Right ventricle myocardium superior (tissue), 1 donor: ENCODE measurements at regions not wholly inside any gene's neighbourhood (a gene's known extent, or its start where the extent isn't known, plus 50 kb on each side); places are given as distances from the start of the nearest gene placed in this dataset.

Experiments used
- ATAC-seq: fragments of 200-7000 bp; cut with Tn5 transposase; one replicate; pipeline ENCODE4 v1.9.1; 2020; ENCODE audit warnings: mild to moderate bottlenecking; ENCODE audit not compliant: poor library complexity
- DNase-seq: peaks from one replicate; pipeline ENCODE4 v3.0.0-alpha.2; 2020
- intact Hi-C: fragments of 100-400 bp; cut with DNase I; formaldehyde crosslinking; loops from one replicate; pipeline ENCODE4 v1.11.2; 2022
- donor health status: DM: no; HTN: yes; CAD: no; lungs with severe emphysema.

- ATAC-seq, result no peak
- intact Hi-C loops, result no loop called here
- no peak for DNase-seq
Measured at GRCh38 chr13:53848366-53848961, 819.9 kb downstream of the OLFM4 start.

- intact Hi-C loops, result no loop called here
- DNase-seq (no peak), ATAC-seq (no peak)
Measured at GRCh38 chr13:53854321-53854720, 825.7 kb downstream of the OLFM4 start.

- DNase-seq (no peak), ATAC-seq (no peak)
- intact Hi-C loops, result no loop called here
Measured at GRCh38 chr13:53856573-53857195, 828.1 kb downstream of the OLFM4 start.

DNA sequence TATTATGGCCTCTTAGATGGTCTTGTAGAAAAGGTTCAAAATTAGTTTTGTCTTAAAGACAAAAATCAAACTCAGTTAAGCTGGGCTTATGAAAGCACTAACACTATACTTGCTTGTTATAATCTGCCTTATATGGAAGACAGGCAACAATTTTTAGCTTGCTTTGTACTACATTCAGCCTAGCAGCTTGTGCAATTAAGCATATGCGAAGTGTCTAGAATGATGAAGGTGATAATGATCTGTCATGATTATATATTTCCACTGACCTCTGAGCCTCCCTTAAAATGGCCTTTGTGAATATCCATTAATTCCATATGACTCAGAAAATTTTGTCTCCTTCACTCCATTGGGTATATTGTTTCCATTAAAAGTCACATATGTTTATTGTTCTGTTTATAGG, 834.9 kb downstream of the OLFM4 start:
- intact Hi-C loops, result no loop called here
- ATAC-seq (no peak), DNase-seq (no peak)

DNA sequence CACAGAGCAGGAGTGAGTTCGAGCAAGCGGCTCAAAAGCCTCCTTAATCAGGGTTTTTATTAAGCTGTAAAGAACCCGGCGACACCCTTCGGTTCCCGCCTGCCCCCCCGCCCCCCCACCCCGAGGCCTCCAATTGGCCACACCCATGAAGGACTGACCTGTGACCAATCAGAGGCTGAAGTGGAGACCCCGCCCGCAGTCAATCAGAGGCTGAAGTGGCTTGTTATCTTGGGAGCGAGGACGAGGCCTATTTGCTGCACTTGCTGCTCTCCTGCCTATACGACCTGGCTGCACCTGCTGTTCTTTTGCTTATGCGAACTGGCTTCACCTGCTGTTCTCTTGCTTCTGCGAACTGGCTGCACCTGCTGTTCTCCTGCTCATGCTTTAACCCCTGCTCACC, 844.9 kb downstream of the OLFM4 start:
- intact Hi-C loops, result no loop called here
- ATAC-seq (no peak), DNase-seq (no peak)

GRCh38 chr13:53878861-53879260, 850.2 kb downstream of the OLFM4 start:
- DNase-seq (no peak), ATAC-seq (no peak)
- intact Hi-C loops, result no loop called here

DNA sequence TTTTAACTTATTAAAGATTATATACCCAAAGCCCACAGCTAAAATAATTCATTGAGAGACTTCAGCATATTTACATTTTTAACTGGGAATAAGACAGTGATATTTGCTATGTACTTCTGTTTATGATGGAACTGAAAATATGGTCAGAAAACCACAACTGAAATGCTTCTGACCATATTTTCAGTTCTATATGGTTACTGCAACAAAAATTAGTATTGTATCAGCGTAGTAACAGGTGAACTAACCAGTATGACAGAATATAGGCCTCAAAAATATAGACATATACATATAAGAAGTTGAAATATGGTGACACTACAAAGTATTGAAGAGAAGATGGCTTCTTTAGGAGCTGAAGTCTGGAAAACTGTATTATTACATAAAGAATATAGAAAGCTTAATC, 857.4 kb downstream of the OLFM4 start:
- intact Hi-C loops, result no loop called here
- ATAC-seq, result no peak

DNA sequence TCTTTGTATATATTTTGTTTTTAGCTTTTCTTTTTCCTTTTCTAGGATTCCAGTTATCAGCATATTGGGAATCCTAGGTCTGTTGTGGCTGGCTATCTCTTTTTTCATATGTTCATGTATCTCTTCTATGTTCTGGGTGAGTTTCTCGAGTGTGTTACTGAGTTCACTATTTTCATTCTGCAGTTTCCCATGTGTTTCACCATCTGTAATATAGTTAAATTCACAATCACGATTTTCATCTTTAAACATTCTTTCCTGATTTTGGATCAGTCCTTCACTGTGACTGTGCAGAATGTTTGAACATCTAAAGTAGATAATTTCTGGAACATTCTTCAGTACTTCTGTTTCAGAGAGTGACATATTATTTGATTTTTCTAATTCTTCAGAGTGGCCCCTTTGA, 862.1 kb downstream of the OLFM4 start:
- intact Hi-C loops, result no loop called here
- DNase-seq (no peak), ATAC-seq (no peak)

More for the DNA sequence above, 857.4 kb downstream of the OLFM4 start:
- no peak for DNase-seq

DNA sequence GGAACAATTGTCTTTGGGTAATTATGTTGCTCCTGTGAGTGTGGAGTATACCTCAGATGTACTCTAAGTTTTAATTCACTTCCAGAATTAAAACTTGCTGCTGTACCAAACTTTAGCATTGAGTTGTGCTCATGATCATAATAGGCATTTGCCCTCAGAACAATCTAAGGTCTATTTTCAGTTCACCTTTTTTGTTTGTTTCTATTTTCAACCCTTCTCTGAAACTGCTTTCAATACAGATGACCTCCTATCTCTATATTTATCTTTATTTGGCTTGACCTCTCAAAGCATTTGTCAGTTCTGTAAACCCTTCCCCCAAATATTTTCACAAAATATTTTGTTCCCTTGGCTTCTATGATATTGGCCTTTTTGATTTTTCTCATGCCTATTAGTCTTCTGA, 873.0 kb downstream of the OLFM4 start:
- intact Hi-C loops, result no loop called here
- no peak for DNase-seq
- ATAC-seq, result no peak

- DNase-seq (no peak), ATAC-seq (no peak)
- intact Hi-C loops, result no loop called here
Measured at GRCh38 chr13:53907891-53908290, 879.3 kb downstream of the OLFM4 start.

- ATAC-seq (no peak), DNase-seq (no peak)
- intact Hi-C loops, result no loop called here
Measured at GRCh38 chr13:53920916-53921315, 892.3 kb downstream of the OLFM4 start.

DNA sequence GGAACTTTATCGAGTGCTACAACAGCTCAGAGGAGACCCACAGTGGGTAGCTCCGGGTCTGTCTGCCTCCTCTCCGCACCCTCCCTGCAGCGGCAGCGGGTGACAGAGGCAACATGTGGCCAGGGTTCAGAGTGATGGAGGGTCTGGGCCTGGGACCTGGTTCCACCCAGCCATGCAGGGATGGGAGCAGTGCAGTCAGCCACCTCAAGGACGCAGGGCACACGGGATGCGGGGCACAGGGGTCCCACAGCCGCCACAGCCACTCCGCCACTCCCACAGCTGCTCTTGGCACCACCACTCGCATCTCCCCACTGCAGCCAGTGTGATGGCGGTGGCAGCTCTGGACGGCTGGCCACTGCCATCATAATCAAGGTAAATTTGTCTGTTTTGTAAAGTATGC, 892.9 kb downstream of the OLFM4 start:
- no peak for ATAC-seq
- intact Hi-C loops, result no loop called here
- DNase-seq, result no peak

- ATAC-seq (no peak), DNase-seq (no peak)
- intact Hi-C loops, result no loop called here
Measured at GRCh38 chr13:53941588-53942190, 913.1 kb downstream of the OLFM4 start.

DNA sequence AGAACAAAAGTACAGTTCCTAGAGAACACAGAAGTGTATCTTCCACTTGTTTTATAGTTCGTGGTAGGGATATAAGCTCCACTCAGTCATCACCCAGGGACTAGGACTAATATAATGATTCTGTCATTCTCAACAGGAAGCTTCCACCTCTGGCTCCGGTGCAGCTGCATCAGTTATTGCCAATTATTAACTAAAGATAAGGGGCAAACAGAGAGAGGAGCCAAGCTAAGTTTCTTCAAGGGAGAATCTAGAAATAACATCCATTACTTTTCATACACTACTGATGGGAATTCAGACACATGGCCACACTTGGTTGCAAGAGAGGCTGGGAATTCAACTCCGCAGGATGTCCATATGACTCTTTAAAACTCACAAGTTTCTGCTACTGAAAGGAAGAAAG, 917.9 kb downstream of the OLFM4 start:
- no peak for DNase-seq
- ATAC-seq, result no peak
- intact Hi-C loops, result no loop called here

DNA sequence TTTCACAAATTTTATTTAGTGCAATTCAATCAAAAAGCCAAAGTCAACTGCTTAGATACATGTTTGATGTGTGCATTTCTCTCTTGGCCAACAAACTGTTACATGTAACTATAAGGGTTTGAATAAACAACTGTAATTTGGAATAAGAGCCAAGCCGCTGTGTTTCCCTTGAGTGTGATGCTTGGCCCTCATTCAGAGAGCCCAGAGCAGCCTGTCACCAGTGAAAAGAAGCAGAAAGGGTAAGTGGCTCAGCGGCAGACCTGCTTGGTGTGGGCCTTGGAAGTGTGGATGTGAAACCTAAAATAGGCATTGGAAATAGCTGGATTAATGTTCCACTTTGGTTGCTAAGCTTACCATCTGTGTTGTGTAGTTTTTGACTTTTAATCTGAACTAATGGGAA, 924.6 kb downstream of the OLFM4 start:
- DNase-seq (no peak), ATAC-seq (no peak)
- intact Hi-C loops, result no loop called here
